ENCODE measurements at regions not wholly inside any gene's neighbourhood (a gene's known extent, or its start where the extent isn't known, plus 50 kb on each side); places are given as distances from the start of the nearest gene placed in this dataset.

DNA sequence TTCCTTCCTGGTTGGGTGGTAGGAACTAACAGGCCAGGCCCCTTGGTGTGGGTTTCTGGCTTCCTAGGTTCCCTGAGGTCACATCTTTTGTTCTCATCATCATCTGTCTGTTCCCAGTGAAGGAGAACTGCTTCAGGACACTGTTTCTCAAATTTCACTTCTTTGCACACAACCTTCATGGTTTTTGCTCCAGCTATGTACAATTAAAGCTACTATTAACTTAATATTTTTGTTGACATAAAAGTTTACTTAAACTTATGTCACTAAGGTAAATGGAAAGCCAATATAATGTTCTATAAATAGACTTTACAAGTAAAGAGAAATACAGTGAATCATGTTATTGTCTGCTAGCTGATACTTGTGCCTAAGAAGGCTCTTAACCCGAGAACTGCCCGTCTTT lies 120.7 kb upstream of the KCNG1 start:
- TF ChIP-seq, protein P1, sequence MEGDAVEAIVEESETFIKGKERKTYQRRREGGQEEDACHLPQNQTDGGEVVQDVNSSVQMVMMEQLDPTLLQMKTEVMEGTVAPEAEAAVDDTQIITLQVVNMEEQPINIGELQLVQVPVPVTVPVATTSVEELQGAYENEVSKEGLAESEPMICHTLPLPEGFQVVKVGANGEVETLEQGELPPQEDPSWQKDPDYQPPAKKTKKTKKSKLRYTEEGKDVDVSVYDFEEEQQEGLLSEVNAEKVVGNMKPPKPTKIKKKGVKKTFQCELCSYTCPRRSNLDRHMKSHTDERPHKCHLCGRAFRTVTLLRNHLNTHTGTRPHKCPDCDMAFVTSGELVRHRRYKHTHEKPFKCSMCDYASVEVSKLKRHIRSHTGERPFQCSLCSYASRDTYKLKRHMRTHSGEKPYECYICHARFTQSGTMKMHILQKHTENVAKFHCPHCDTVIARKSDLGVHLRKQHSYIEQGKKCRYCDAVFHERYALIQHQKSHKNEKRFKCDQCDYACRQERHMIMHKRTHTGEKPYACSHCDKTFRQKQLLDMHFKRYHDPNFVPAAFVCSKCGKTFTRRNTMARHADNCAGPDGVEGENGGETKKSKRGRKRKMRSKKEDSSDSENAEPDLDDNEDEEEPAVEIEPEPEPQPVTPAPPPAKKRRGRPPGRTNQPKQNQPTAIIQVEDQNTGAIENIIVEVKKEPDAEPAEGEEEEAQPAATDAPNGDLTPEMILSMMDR (conservative IDR thresholded peaks at IDR 0.05 in 1 of 2, IDR thresholded peaks at IDR 0.05 in 1 of 2; ENCODE audit: extremely low read depth in 1 of 2, insufficient read depth in 1 of 2, low read depth in 1 of 2, low read length in 2 of 2), result no peak
- TF ChIP-seq EZH2 (IDR thresholded peaks at IDR 0.05; ENCODE audit: borderline replicate concordance, low read length), result no peak

Data from mammary epithelial cell (primary cell).